IMR-90 (cell line): ENCODE measurements at regions not wholly inside any gene's neighbourhood (a gene's known extent, or its start where the extent isn't known, plus 50 kb on each side); places are given as distances from the start of the nearest gene placed in this dataset.

Experiments
- ATAC-seq: fragments of 200-7000 bp; cut with Tn5 transposase; 2 replicates; pipeline ENCODE4 v1.9.1; 2020; ENCODE audit warnings: low read depth, mild to moderate bottlenecking, moderate library complexity
- BruUV-seq: library from RNA; stranded (reverse); fragments of 400-500 nt; replicated peaks from 2 replicates; lab custom pipeline; 2021; lab: Mats Ljungman, UMichigan
- CTCF ChIA-PET: fragments of 300-600 bp; formaldehyde crosslinking; extraction: SDS; loops from one replicate; lab custom pipeline; 2021; ENCODE audit warnings: antibody characterized with exemption; lab: Yijun Ruan, JAX
- POLR2A ChIA-PET: fragments of 300-600 bp; sonication (Branson Sonifier 250); formaldehyde crosslinking; loops from one replicate; lab custom pipeline; 2022; ENCODE audit warnings: antibody characterized with exemption; ENCODE audit not compliant: unreplicated experiment; lab: Charles Lee
- DNase-seq: peaks from one replicate; pipeline ENCODE4 v3.0.0; 2013
- H2AFZ ChIP-seq: replicated peaks from 2 replicates; pipeline ENCODE3; 2013; ENCODE audit warnings: low read length, mild to moderate bottlenecking; ENCODE audit not compliant: poor library complexity
- H2AK5ac ChIP-seq: 2 replicates; pipeline ENCODE4 v1.6.1; 2013; ENCODE audit warnings: low read depth, low read length, inconsistent platforms
- H2AK9ac ChIP-seq: replicated peaks from 2 replicates; pipeline ENCODE3; 2013; ENCODE audit warnings: mild to moderate bottlenecking, low read depth, low read length, moderate library complexity; ENCODE audit not compliant: poor library complexity
- H2BK120ac ChIP-seq: 2 replicates; pipeline ENCODE4 v1.6.1; 2013; ENCODE audit warnings: low read depth, low read length, inconsistent platforms
- H2BK15ac ChIP-seq: 3 replicates; pipeline ENCODE4 v1.6.1; 2013; ENCODE audit warnings: low read depth, low read length, inconsistent platforms
- H2BK20ac ChIP-seq: 2 replicates; pipeline ENCODE4 v1.6.1; 2013; ENCODE audit warnings: low read depth, mild to moderate bottlenecking, inconsistent platforms, low read length, moderate library complexity
- H2BK5ac ChIP-seq: 2 replicates; pipeline ENCODE4 v1.6.1; 2013; ENCODE audit warnings: mild to moderate bottlenecking, low read depth, low read length, inconsistent platforms; ENCODE audit not compliant: poor library complexity, severe bottlenecking
- H3K14ac ChIP-seq: replicated peaks from 2 replicates; pipeline ENCODE4 v1.6.1; 2013; ENCODE audit warnings: low read depth, low read length, inconsistent platforms
- H3K18ac ChIP-seq: 2 replicates; pipeline ENCODE4 v1.6.1; 2013; ENCODE audit warnings: low read depth, low read length, control low read depth
- H3K23ac ChIP-seq: 2 replicates; pipeline ENCODE4 v1.6.1; 2013; ENCODE audit warnings: low read depth, low read length, inconsistent platforms
- H3K27ac ChIP-seq: 2 replicates; pipeline ENCODE4 v1.5.1; 2013; ENCODE audit warnings: mild to moderate bottlenecking, control low read depth, low read length; ENCODE audit not compliant: insufficient read depth
- H3K27me3 ChIP-seq: 2 replicates; pipeline ENCODE4 v1.6.1; 2013; ENCODE audit warnings: low read length; ENCODE audit not compliant: control insufficient read depth, insufficient read depth
- H3K36me3 ChIP-seq: 2 replicates; pipeline ENCODE4 v1.6.1; 2013; ENCODE audit warnings: low read length, mixed read lengths; ENCODE audit not compliant: control insufficient read depth, insufficient read depth
- H3K4ac ChIP-seq: 2 replicates; pipeline ENCODE4 v1.6.1; 2013; ENCODE audit warnings: low read depth, low read length, inconsistent platforms
- H3K4me1 ChIP-seq: 2 replicates; pipeline ENCODE4 v1.6.1; 2013; ENCODE audit warnings: low read length, mixed read lengths; ENCODE audit not compliant: control insufficient read depth, insufficient read depth
- H3K4me2 ChIP-seq: 2 replicates; pipeline ENCODE4 v1.6.1; 2013; ENCODE audit warnings: low read depth, mild to moderate bottlenecking, control low read depth, low read length, moderate library complexity
- H3K4me3 ChIP-seq: 2 replicates; pipeline ENCODE4 v1.5.1; 2013; ENCODE audit warnings: low read depth, mild to moderate bottlenecking, control low read depth, low read length, moderate library complexity; ENCODE audit not compliant: insufficient read depth
- H3K56ac ChIP-seq: 2 replicates; pipeline ENCODE4 v1.6.1; 2013; ENCODE audit warnings: low read length, inconsistent platforms; ENCODE audit not compliant: insufficient read depth; ENCODE audit errors: extremely low read depth
- H3K79me1 ChIP-seq, 2 experiments: 2 replicates each; pipeline ENCODE4 v1.6.1; 2013; ENCODE audit warnings: low read length in 2 of 2, inconsistent platforms in 1 of 2, low read depth in 1 of 2
- H3K9ac ChIP-seq: 2 replicates; pipeline ENCODE4 v1.6.1; 2013; ENCODE audit warnings: low read depth, low read length, control low read depth
- H3K9me1 ChIP-seq: 2 replicates; pipeline ENCODE4 v1.6.1; 2013; ENCODE audit warnings: low read length, inconsistent platforms; ENCODE audit not compliant: insufficient read depth
- H3K9me3 ChIP-seq: 2 replicates; pipeline ENCODE4 v1.6.1; 2013; ENCODE audit warnings: low read length; ENCODE audit not compliant: control insufficient read depth, insufficient read depth
- H4K20me1 ChIP-seq: 2 replicates; pipeline ENCODE4 v1.6.1; 2013; ENCODE audit warnings: low read length, inconsistent platforms; ENCODE audit not compliant: insufficient read depth
- H4K5ac ChIP-seq: 2 replicates; pipeline ENCODE4 v1.6.1; 2013; ENCODE audit warnings: mild to moderate bottlenecking, low read depth, low read length, control low read depth
- H4K8ac ChIP-seq, 2 experiments: 2 replicates each; pipeline ENCODE4 v1.6.1; 2013; ENCODE audit warnings: low read depth in 2 of 2, low read length in 2 of 2, control low read depth in 1 of 2, inconsistent platforms in 1 of 2
- H4K91ac ChIP-seq: 2 replicates; pipeline ENCODE4 v1.6.1; 2013; ENCODE audit warnings: low read depth, low read length, inconsistent platforms; ENCODE audit not compliant: insufficient read depth
- FOS ChIP-seq: fragments of 150-350 bp; IDR thresholded peaks from 2 replicates; pipeline ENCODE4 v1.6.1; 2016; ENCODE audit warnings: low read depth, low read length
- NFE2L2 ChIP-seq: fragments of 150-350 bp; IDR thresholded peaks from 2 replicates; pipeline ENCODE4 v1.6.1; 2016; ENCODE audit warnings: low read depth, mild to moderate bottlenecking, low read length
- WGBS, 2 experiments: methylation state at CpG; one replicate each; pipeline versions ENCODE4 v1.1.5 to v1.1.7; 2013; ENCODE audit warnings: missing lambda C conversion rate in 2 of 2; ENCODE audit not compliant: insufficient read length in 1 of 2; ENCODE audit errors: extremely low coverage in 2 of 2; 5-methylcytosine and 5-hydroxymethylcytosine counted together
- dilution Hi-C: fragments of 300-500 bp; cut with HindIII; formaldehyde crosslinking; loops from one replicate; pipeline ENCODE4 v1.14.3; 2018; ENCODE audit warnings: low sequenced_read_pairs; ENCODE audit not compliant: unreplicated experiment
- in situ Hi-C: fragments of 300-500 bp; cut with MboI; formaldehyde crosslinking; loops from 3 replicates; pipeline ENCODE4 v1.14.3; 2019; ENCODE audit warnings: low sequenced_read_pairs, inconsistent platforms, mixed read lengths
- intact Hi-C: fragments of 100-400 bp; cut with micrococcal nuclease; formaldehyde crosslinking; loops from 2 replicates; pipeline ENCODE4 v1.10.0; 2022

DNA sequence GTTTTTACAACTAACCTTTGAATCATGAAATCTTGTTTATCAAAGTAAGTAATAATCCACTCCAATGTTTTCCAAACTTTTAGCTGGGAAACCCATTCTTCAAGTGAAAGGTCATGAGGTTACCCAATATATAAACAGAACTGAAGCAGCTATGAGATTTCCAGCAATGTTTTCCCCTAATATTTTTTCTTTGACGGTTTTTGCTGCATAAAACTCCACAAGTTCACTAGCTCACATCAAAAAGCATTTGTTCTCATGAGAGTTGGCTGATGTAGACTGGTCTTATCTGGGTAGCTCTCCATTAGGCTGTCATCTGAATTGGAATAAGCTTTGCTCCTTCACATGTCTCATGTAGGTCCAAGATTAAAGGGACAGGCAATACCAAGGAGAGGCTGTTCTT lies 241.2 kb upstream of the LRRC3B start:
- Histone ChIP-seq H3K9me3 (peaks cover 3% of the 10 kb centered on the region; the same call in 1 of the 2 replicates), H2AK5ac (no peak overlapping the region), H2BK20ac (no peak overlapping the region), H3K4me1 (no peaks in the 10 kb centered on the region), H3K9me1 (no peaks in the 10 kb centered on the region), H4K20me1 (no peaks in the 10 kb centered on the region), H3K4ac (no peak overlapping the region), H3K14ac (no peak overlapping the region), H2BK120ac (no peak overlapping the region), H3K79me1 (no peaks in the 10 kb centered on the region), H2AK9ac (no peak overlapping the region), H3K27ac (no peak overlapping the region), H3K18ac (no peak overlapping the region), H3K4me2 (no peak overlapping the region), H2BK15ac (no peak overlapping the region), H4K5ac (no peak overlapping the region), H2AFZ (no peak overlapping the region), H4K91ac (no peak overlapping the region), H3K27me3 (no peaks in the 10 kb centered on the region), H2BK5ac (no peak overlapping the region), H3K9ac (no peak overlapping the region), H3K56ac (no peak overlapping the region), H3K23ac (no peak overlapping the region), H4K8ac (no peak overlapping the region), H3K4me3 (no peak overlapping the region), H3K36me3 (no peaks in the 10 kb centered on the region)
- CTCF ChIA-PET, result no interaction called here
- no peak for TF ChIP-seq NFE2L2
- TF ChIP-seq FOS, result no peak
- dilution Hi-C loops, result no loop called here
- whole genome bisulfite sequencing, 2 experiments, result no CpG with 5 or more reads among the region's 1 CpG
- POLR2A ChIA-PET, result no interaction called here
- BruUV-seq, result no TSS peak
- DNase-seq (no peak), ATAC-seq (no peak)
- in situ Hi-C loops, result no loop called here
- intact Hi-C loops, result no loop called here
